HEK293T (cell line): ENCODE measurements at regions not wholly inside any gene's neighbourhood (a gene's known extent, or its start where the extent isn't known, plus 50 kb on each side); places are given as distances from the start of the nearest gene placed in this dataset.

ENCODE experiments used
- CTCF ChIA-PET: fragments of 350-600 bp; formaldehyde crosslinking; extraction: SDS; loops from one replicate; lab custom pipeline; 2021; ENCODE audit warnings: antibody characterized with exemption, inconsistent platforms; lab: Yijun Ruan, JAX
- POLR2A ChIA-PET: fragments of 350-600 bp; formaldehyde crosslinking; extraction: SDS; loops from one replicate; lab custom pipeline; 2020; ENCODE audit warnings: antibody characterized with exemption, inconsistent platforms; lab: Yijun Ruan, JAX
- DNase-seq: peaks from one replicate; pipeline ENCODE4 v3.0.0; 2012; ENCODE audit warnings: mixed read lengths; ENCODE audit errors: extremely low spot score
- ARNT ChIP-seq: fragments of 450-650 bp; IDR thresholded peaks from 2 replicates; pipeline ENCODE4 v1.6.1; 2017; ENCODE audit warnings: mild to moderate bottlenecking
- BHLHE40 ChIP-seq: fragments of 450-650 bp; IDR thresholded peaks from 2 replicates; pipeline ENCODE4 v1.6.1; 2016; ENCODE audit warnings: mild to moderate bottlenecking, moderate library complexity, borderline replicate concordance
- CTBP1 ChIP-seq: fragments of 450-650 bp; IDR thresholded peaks from 2 replicates; pipeline ENCODE4 v1.6.1; 2016; ENCODE audit warnings: borderline replicate concordance
- ELF4 ChIP-seq: fragments of 450-650 bp; IDR thresholded peaks from 2 replicates; pipeline ENCODE4 v1.6.1; 2017; ENCODE audit warnings: antibody characterized with exemption
- FOXA1 ChIP-seq: fragments of 450-650 bp; IDR thresholded peaks from 2 replicates; pipeline ENCODE4 v1.6.1; 2016; ENCODE audit warnings: mild to moderate bottlenecking
- FOXK2 ChIP-seq: fragments of 450-650 bp; IDR thresholded peaks from 2 replicates; pipeline ENCODE4 v1.6.1; 2016; ENCODE audit warnings: mild to moderate bottlenecking
- FOXM1 ChIP-seq: fragments of 450-650 bp; IDR thresholded peaks from 2 replicates; pipeline ENCODE4 v1.6.1; 2017; ENCODE audit warnings: mild to moderate bottlenecking, borderline replicate concordance
- HDGF ChIP-seq: fragments of 450-650 bp; IDR thresholded peaks from 2 replicates; pipeline ENCODE4 v1.6.1; 2017; ENCODE audit warnings: antibody characterized with exemption, borderline replicate concordance
- L3MBTL2 ChIP-seq: fragments of 450-650 bp; conservative IDR thresholded peaks from 2 replicates; pipeline ENCODE4 v1.6.1; 2016; ENCODE audit warnings: mild to moderate bottlenecking
- LEF1 ChIP-seq: fragments of 450-650 bp; IDR thresholded peaks from 2 replicates; pipeline ENCODE4 v1.6.1; 2017; ENCODE audit warnings: mild to moderate bottlenecking, borderline replicate concordance
- NFRKB ChIP-seq: fragments of 450-650 bp; IDR thresholded peaks from 2 replicates; pipeline ENCODE4 v1.6.1; 2016; ENCODE audit warnings: mild to moderate bottlenecking, moderate library complexity
- SP1 ChIP-seq: fragments of 450-650 bp; IDR thresholded peaks from 2 replicates; pipeline ENCODE4 v1.6.1; 2017
- SUZ12 ChIP-seq: fragments of 450-650 bp; IDR thresholded peaks from 2 replicates; pipeline ENCODE4 v1.6.1; 2016; ENCODE audit warnings: mild to moderate bottlenecking
- TARDBP ChIP-seq: fragments of 450-650 bp; IDR thresholded peaks from 2 replicates; pipeline ENCODE4 v1.6.1; 2016
- ZNF384 ChIP-seq: fragments of 450-650 bp; IDR thresholded peaks from 2 replicates; pipeline ENCODE4 v1.6.1; 2016
- TF ChIP-seq, protein P1 (sequence below): fragments of 450-650 bp; IDR thresholded peaks from 2 replicates; pipeline ENCODE4 v1.6.1; 2016

DNA sequence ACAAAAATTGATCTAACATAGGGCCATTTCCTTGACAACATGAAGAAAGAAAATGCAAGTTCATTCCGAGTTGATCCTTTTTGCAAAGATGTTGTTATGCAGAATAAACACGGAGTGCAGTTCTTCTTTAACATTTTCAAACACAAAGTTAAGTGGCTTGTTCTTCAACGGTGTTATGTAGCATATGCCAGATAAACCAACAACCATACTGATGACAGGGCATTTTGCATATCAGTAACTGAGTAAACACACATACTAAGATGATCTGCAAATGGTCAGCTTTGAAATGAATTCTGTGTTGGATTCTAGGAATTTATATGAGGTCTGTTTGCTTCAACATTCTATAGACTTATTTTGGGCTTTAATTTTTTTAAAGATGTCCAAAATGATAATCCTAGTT lies 266.4 kb downstream of the GPD2 start:
- no peak for DNase-seq
- TF ChIP-seq FOXK2 (no peak), ARNT (no peak), TARDBP (no peak), NFRKB (no peak), SP1 (no peak), HDGF (no peak), FOXA1 (no peak), SUZ12 (no peak), BHLHE40 (no peak), CTBP1 (no peak), FOXM1 (no peak), ZNF384 (no peak), LEF1 (no peak), L3MBTL2 (no peak), ELF4 (no peak)
- TF ChIP-seq, protein P1, sequence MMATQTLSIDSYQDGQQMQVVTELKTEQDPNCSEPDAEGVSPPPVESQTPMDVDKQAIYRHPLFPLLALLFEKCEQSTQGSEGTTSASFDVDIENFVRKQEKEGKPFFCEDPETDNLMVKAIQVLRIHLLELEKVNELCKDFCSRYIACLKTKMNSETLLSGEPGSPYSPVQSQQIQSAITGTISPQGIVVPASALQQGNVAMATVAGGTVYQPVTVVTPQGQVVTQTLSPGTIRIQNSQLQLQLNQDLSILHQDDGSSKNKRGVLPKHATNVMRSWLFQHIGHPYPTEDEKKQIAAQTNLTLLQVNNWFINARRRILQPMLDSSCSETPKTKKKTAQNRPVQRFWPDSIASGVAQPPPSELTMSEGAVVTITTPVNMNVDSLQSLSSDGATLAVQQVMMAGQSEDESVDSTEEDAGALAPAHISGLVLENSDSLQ, result no peak
- ChIA-PET CTCF (no interaction called here), POLR2A (no interaction called here)

DNA sequence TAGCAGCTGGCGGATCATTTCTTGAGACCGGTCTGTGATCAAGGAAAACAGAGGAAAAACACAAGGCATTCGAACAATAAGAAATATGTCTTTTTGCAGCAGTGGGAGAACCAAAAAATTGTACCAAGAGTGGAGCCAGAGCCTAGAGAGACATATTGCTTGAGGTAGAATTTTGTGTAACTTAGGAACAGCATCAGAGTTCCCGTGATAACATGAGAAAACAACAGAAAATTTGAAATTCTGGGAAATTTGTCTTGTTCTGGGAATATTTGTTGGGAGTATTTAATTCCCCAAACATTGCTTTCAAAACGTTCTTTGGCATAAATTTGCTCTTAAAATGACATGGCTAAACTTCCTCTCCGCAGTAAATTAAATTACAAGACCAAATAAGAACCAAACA lies 267.5 kb downstream of the GPD2 start:
- POLR2A ChIA-PET, result no interaction called here
- DNase-seq, result no peak
- CTCF ChIA-PET, result no interaction called here
- TF ChIP-seq LEF1, result no peak

GRCh38 chr2:156704132-156704531 lies 268.0 kb downstream of the GPD2 start:
- ChIA-PET POLR2A (no interaction called here), CTCF (no interaction called here)
- DNase-seq, result no peak
- no peak for TF ChIP-seq SUZ12
- no peak for TF ChIP-seq NFRKB
- no peak for TF ChIP-seq CTBP1

DNA sequence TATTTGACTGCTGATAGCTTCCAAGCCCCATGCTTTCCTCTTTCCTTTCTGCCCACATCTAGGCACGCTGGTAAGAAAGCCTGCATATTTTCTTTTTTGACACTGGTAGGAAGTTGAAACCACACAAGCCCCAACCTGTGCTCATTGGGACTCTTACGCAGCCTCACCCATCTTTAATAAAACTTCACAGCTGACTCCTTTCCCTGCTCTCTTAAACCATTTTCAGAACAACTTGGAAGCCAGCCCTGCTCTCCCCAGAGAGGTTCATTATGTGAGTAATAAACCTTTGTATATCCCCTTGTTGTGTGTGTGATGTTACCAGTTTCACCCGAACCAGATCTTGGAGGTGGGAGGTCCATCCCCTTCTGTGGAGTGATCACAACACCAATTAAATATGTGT lies 268.4 kb downstream of the GPD2 start:
- ChIA-PET CTCF (no interaction called here), POLR2A (no interaction called here)
- no peak for TF ChIP-seq TARDBP
- no peak for TF ChIP-seq BHLHE40
- TF ChIP-seq ELF4, result no peak
- no peak for TF ChIP-seq L3MBTL2
- no peak for TF ChIP-seq SP1
- TF ChIP-seq, protein P1, result no peak
- no peak for TF ChIP-seq ARNT
- no peak for TF ChIP-seq LEF1
- no peak for TF ChIP-seq FOXM1
- no peak for TF ChIP-seq NFRKB
- no peak for TF ChIP-seq CTBP1
- no peak for DNase-seq

- ChIA-PET CTCF (no interaction called here), POLR2A (no interaction called here)
- TF ChIP-seq LEF1, result no peak
- TF ChIP-seq BHLHE40, result no peak
- no peak for TF ChIP-seq TARDBP
- no peak for TF ChIP-seq FOXM1
- TF ChIP-seq, protein P1, result no peak
- no peak for TF ChIP-seq L3MBTL2
- TF ChIP-seq NFRKB, result no peak
- no peak for TF ChIP-seq ELF4
- no peak for TF ChIP-seq ARNT
- TF ChIP-seq ZNF384, result no peak
- no peak for TF ChIP-seq FOXA1
- no peak for TF ChIP-seq FOXK2
- DNase-seq, result no peak
Observed at GRCh38 chr2:156706576-156706975, 270.4 kb downstream of the GPD2 start.

DNA sequence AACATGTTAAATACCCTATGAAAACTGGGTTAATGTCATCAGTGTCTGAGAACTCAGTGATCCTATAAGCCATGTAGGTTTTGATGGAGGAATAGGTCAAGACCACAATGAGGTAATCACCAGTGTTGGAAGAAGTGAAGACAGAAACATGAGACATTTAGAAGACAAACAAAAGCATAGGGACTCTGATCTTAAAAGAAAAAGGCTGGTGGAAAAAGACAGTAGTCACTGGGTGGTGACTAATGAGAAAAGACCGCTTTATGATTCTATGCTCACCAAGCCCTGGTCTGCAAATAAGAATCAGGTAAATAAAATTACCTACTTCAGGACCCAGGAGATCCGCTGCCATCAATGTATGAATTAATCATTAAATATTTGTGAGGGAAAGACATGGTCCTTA lies 271.9 kb downstream of the GPD2 start:
- ChIA-PET CTCF (no interaction called here), POLR2A (no interaction called here)
- TF ChIP-seq FOXM1 (no peak), LEF1 (no peak), ELF4 (no peak), HDGF (no peak), L3MBTL2 (no peak), NFRKB (no peak)
- DNase-seq, result no peak

DNA sequence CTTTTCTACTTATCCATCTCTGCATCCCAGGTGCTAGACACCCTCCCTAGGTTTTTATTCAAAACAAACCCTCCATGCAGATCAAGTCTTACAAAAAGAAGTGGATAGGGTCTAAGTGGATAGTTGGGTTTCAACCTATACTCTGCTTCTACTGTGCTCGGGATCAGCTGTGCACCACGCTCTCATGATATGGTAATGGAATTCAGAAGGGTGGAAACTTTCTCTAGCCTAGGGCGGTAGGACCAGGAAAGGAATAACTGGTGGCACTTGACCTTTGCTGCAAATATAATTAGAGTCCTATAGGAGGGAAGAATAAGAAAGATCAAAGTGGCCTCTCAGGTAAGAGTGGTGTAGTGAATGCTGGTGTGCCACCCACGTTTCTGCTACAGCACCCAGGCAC lies 272.9 kb downstream of the GPD2 start:
- ChIA-PET POLR2A (no interaction called here), CTCF (no interaction called here)
- TF ChIP-seq LEF1, result no peak
- TF ChIP-seq, protein P1, result no peak
- no peak for TF ChIP-seq FOXA1
- no peak for TF ChIP-seq FOXK2
- no peak for DNase-seq
